ENCODE measurements at regions not wholly inside any gene's neighbourhood (a gene's known extent, or its start where the extent isn't known, plus 50 kb on each side); places are given as distances from the start of the nearest gene placed in this dataset.
"Not testable (repeated sequence)": the region's sequence is repeated elsewhere in the genome, so short reads cannot be mapped to it uniquely, and the experiment has no call there.

DNA sequence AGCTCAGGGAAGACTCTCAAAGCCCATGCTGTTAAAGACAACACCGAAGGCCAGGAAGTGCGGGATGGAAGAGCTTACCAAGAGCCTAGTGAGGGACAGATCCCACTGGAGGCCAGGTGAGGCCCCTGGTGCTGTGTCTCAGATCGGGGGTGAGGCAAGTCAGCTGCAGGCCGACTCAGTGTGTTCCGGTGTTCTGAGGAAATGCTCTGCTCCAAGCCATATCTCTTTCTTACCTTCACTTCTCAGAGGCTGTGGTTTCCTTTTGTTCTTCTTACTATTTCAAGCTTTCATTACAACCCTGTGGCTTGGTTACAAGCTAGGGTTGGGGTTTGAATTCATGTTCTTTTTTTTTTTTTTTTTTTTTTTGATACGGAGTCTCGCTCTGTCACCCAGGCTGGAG, 114.3 kb upstream of the ZFP64 start:
- no peak overlapping the region for H3K27ac ChIP-seq
- no peaks in the 10 kb centered on the region for H3K4me1 ChIP-seq
- 77 to 91% methylated on average over 7 of the region's 7 CpGs for WGBS, 2 donors
- no peaks in the 10 kb centered on the region for H3K27me3 ChIP-seq
- H3K36me3 ChIP-seq, result no peaks in the 10 kb centered on the region
- DNase-seq (ENCODE audit: low spot score in 2 of 2), result no peak
- H3K9me3 ChIP-seq, result no peaks in the 10 kb centered on the region
- no peak overlapping the region for H3K4me3 ChIP-seq
- TF ChIP-seq, protein P1, sequence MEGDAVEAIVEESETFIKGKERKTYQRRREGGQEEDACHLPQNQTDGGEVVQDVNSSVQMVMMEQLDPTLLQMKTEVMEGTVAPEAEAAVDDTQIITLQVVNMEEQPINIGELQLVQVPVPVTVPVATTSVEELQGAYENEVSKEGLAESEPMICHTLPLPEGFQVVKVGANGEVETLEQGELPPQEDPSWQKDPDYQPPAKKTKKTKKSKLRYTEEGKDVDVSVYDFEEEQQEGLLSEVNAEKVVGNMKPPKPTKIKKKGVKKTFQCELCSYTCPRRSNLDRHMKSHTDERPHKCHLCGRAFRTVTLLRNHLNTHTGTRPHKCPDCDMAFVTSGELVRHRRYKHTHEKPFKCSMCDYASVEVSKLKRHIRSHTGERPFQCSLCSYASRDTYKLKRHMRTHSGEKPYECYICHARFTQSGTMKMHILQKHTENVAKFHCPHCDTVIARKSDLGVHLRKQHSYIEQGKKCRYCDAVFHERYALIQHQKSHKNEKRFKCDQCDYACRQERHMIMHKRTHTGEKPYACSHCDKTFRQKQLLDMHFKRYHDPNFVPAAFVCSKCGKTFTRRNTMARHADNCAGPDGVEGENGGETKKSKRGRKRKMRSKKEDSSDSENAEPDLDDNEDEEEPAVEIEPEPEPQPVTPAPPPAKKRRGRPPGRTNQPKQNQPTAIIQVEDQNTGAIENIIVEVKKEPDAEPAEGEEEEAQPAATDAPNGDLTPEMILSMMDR (IDR thresholded peaks at IDR 0.05), result no peak
- no peak for TF ChIP-seq EP300 (IDR thresholded peaks at IDR 0.05)
- no peak for TF ChIP-seq POLR2A (IDR thresholded peaks at IDR 0.05)

DNA sequence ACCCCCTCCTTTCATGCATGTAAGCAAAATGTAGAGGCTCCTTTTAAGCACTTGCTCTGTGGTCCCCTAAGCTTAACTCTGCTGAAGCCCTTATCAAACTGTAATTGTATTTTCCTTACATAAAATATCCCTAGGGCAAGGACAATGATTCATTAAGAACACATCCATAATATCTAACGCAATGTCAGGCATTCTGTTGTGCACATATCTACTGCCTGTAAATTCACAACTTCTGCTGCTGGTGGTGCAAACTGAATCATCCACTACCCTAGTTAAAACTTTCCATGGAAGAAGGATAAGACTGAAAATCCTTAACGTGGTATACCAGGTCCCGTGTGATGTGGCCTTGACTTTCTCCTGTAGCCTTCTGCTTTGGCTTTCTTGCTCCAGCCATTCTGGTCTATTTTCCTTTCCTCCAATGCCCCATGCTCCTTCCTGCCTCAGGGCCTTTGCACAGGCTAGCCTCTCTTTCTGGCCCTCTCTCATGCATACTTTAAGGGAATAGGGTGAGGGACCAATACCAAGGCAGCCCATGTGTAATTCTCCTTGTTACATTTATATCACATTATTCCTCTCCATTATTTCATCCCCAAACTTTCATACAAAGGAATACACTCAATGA, 113.6 kb upstream of the ZFP64 start:
- H3K27me3 ChIP-seq, result no peaks in the 10 kb centered on the region
- no peaks in the 10 kb centered on the region for H3K36me3 ChIP-seq
- 87 to 88% methylated on average over 3 of the region's 3 CpGs for WGBS, 2 donors
- no peak overlapping the region for H3K27ac ChIP-seq
- TF ChIP-seq, protein P1 (IDR thresholded peaks at IDR 0.05), result no peak
- TF ChIP-seq EP300 (IDR thresholded peaks at IDR 0.05) (no peak), POLR2A (IDR thresholded peaks at IDR 0.05) (no peak)
- no peak overlapping the region for H3K4me3 ChIP-seq
- DNase-seq (ENCODE audit: low spot score in 2 of 2), result no peak
- no peaks in the 10 kb centered on the region for H3K9me3 ChIP-seq
- H3K4me1 ChIP-seq, result no peaks in the 10 kb centered on the region

DNA sequence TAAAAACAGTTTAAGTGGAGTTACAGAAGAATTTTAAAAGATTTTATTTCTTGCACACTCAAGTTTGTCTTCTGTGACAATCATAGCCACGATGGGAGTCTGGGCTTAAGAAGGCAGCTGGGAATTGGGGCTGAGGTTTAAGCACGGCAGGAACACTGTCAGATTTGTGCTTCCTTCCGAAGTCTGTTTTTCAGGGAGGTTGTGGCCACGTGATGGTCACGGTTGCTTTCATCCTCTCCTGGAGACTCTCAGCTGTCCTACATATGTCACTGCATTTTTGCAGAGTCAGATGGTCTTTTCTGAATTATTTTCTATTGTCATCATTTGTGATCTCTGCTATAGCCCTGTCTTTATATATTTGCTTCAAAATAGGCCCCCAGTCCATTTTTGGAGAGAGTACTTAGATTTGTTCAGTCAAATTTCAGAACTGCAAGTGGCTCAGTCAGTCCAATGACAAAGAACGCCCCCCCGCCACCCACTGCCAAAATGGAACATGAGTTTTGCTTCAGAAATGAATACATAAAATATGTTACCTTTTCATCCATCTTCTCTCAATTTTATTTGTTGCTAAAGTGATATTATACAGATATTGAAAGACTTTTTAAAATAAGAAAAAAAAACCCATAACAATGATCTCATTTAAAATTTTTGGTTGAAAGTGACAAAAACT, 111.8 kb upstream of the ZFP64 start:
- H3K27ac ChIP-seq, result no peak overlapping the region
- H3K27me3 ChIP-seq, result no peaks in the 10 kb centered on the region
- TF ChIP-seq POLR2A (IDR thresholded peaks at IDR 0.05) (no peak), EP300 (IDR thresholded peaks at IDR 0.05) (no peak)
- TF ChIP-seq, protein P1 (IDR thresholded peaks at IDR 0.05), result no peak
- 68 to 72% methylated on average over 7 of the region's 7 CpGs for WGBS, 2 donors
- no peaks in the 10 kb centered on the region for H3K9me3 ChIP-seq
- H3K36me3 ChIP-seq, result no peaks in the 10 kb centered on the region
- no peak for DNase-seq (ENCODE audit: low spot score in 2 of 2)
- no peak overlapping the region for H3K4me3 ChIP-seq
- H3K4me1 ChIP-seq, result no peaks in the 10 kb centered on the region

DNA sequence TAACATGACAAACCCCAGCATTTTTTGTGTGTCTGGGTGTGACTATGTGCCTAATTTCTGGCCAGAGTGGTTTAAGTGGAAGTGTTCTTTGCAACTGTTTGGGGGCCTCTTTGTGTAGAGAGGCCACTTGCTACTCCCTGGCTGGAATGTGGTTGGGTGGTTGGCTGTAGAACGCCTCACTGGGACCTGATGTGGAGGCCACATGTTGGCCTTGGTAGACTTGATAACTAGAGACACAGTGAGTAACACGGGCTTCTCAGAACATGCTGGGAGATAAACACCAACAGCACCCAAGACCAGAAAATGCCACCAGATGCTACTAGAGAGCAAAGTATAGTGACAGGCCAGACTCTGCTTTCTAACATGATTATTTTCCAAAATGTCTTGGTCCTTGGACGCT, 111.2 kb upstream of the ZFP64 start:
- no peak overlapping the region for H3K4me3 ChIP-seq

DNA sequence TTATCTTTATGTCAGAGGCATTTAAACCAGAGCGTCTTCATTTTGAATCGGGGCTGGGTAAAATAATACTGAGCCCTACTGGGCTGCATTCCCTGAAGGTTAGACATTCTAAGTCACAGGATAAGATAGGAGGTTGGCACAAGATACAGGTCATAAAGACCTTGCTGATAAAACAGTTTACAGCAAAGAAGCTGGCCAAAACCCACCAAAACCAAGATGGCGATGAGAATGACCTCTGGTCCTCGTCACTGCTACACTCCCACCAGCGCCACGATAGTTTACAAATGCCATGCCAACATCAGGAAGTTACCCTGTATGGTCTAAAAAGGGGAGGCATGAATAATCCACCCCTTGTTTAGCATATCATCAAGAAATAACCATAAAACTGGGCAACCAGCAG, 110.5 kb upstream of the ZFP64 start:
- H3K27me3 ChIP-seq; H3K4me1 ChIP-seq; DNase-seq (ENCODE audit: low spot score in 2 of 2); H3K27ac ChIP-seq; H3K4me3 ChIP-seq; H3K36me3 ChIP-seq; H3K9me3 ChIP-seq: not testable (repeated sequence)
- WGBS, 2 donors, result 92 to 95% methylated on average over 6 of the region's 6 CpGs

More for the DNA sequence above, 111.2 kb upstream of the ZFP64 start:
- no peak for DNase-seq (ENCODE audit: low spot score in 2 of 2)
- Histone ChIP-seq H3K27me3 (no peaks in the 10 kb centered on the region), H3K4me1 (no peaks in the 10 kb centered on the region), H3K27ac (no peak overlapping the region), H3K36me3 (no peaks in the 10 kb centered on the region), H3K9me3 (no peaks in the 10 kb centered on the region)
- WGBS, 2 donors, result 83 to 90% methylated on average over 3 of the region's 3 CpGs
- TF ChIP-seq, protein P1 (IDR thresholded peaks at IDR 0.05), result no peak
- TF ChIP-seq EP300 (IDR thresholded peaks at IDR 0.05) (no peak), POLR2A (IDR thresholded peaks at IDR 0.05) (no peak)

Measured in tibial nerve (tissue), 4 donors.